Mucosa of stomach (tissue), 1 donor: ENCODE measurements at regions not wholly inside any gene's neighbourhood (a gene's known extent, or its start where the extent isn't known, plus 50 kb on each side); places are given as distances from the start of the nearest gene placed in this dataset.

Experiments used
- H3K27me3 ChIP-seq: one replicate; pipeline ENCODE4 v1.7.0; 2013; ENCODE audit warnings: mild to moderate bottlenecking, low read length; ENCODE audit not compliant: control insufficient read depth, insufficient read depth
- H3K36me3 ChIP-seq: one replicate; pipeline ENCODE4 v1.7.0; 2013; ENCODE audit warnings: low read length; ENCODE audit not compliant: control insufficient read depth, insufficient read depth
- H3K4me1 ChIP-seq: one replicate; pipeline ENCODE4 v1.7.0; 2013; ENCODE audit warnings: mild to moderate bottlenecking, low read length; ENCODE audit not compliant: control insufficient read depth, insufficient read depth
- H3K4me3 ChIP-seq: one replicate; pipeline ENCODE4 v1.7.0; 2013; ENCODE audit warnings: low read length
- H3K9ac ChIP-seq: one replicate; pipeline ENCODE4 v1.7.0; 2013; ENCODE audit warnings: mild to moderate bottlenecking, low read length, moderate library complexity
- H3K9me3 ChIP-seq: one replicate; pipeline ENCODE4 v1.7.0; 2013; ENCODE audit warnings: mild to moderate bottlenecking, low read length, moderate library complexity; ENCODE audit not compliant: control insufficient read depth
- donor health status: Pancreatic carcinoma.

- Histone ChIP-seq H3K9ac (no peak overlapping the region), H3K27me3 (no peaks in the 10 kb centered on the region), H3K9me3 (no peaks in the 10 kb centered on the region), H3K4me1 (no peaks in the 10 kb centered on the region), H3K4me3 (no peak overlapping the region), H3K36me3 (no peaks in the 10 kb centered on the region)
Measured at GRCh38 chrX:20742106-20742505, 475.4 kb upstream of the RPS6KA3 start.

- Histone ChIP-seq H3K9ac (no peak overlapping the region), H3K4me1 (no peaks in the 10 kb centered on the region), H3K36me3 (no peaks in the 10 kb centered on the region), H3K9me3 (no peaks in the 10 kb centered on the region), H3K4me3 (no peak overlapping the region), H3K27me3 (no peaks in the 10 kb centered on the region)
Measured at GRCh38 chrX:20740443-20740842, 473.7 kb upstream of the RPS6KA3 start.

GRCh38 chrX:20739038-20739745 lies 472.5 kb upstream of the RPS6KA3 start:
- Histone ChIP-seq H3K4me3 (no peak overlapping the region), H3K27me3 (no peaks in the 10 kb centered on the region)

GRCh38 chrX:20729416-20729815 lies 462.7 kb upstream of the RPS6KA3 start:
- Histone ChIP-seq H3K9me3 (no peaks in the 10 kb centered on the region), H3K9ac (no peak overlapping the region), H3K36me3 (no peaks in the 10 kb centered on the region), H3K4me3 (no peak overlapping the region), H3K4me1 (no peaks in the 10 kb centered on the region), H3K27me3 (no peaks in the 10 kb centered on the region)

More at GRCh38 chrX:20739038-20739745, 472.5 kb upstream of the RPS6KA3 start:
- H3K9me3 ChIP-seq = no peaks in the 10 kb centered on the region
- no peaks in the 10 kb centered on the region for H3K4me1 ChIP-seq
- no peaks in the 10 kb centered on the region for H3K36me3 ChIP-seq
- H3K9ac ChIP-seq = no peak overlapping the region

- Histone ChIP-seq H3K4me3 (no peak overlapping the region), H3K9ac (no peak overlapping the region), H3K36me3 (no peaks in the 10 kb centered on the region), H3K4me1 (no peaks in the 10 kb centered on the region), H3K27me3 (no peaks in the 10 kb centered on the region), H3K9me3 (no peaks in the 10 kb centered on the region)
Measured at GRCh38 chrX:20727447-20727846, 460.7 kb upstream of the RPS6KA3 start.

- no peaks in the 10 kb centered on the region for H3K27me3 ChIP-seq
- H3K4me1 ChIP-seq = no peaks in the 10 kb centered on the region
- H3K4me3 ChIP-seq = no peak overlapping the region
- no peak overlapping the region for H3K9ac ChIP-seq
- no peaks in the 10 kb centered on the region for H3K9me3 ChIP-seq
- no peaks in the 10 kb centered on the region for H3K36me3 ChIP-seq
Measured at GRCh38 chrX:20720954-20721626, 454.4 kb upstream of the RPS6KA3 start.

GRCh38 chrX:20718592-20719380 lies 452.1 kb upstream of the RPS6KA3 start:
- H3K9ac ChIP-seq = no peak overlapping the region
- H3K27me3 ChIP-seq = no peaks in the 10 kb centered on the region
- no peaks in the 10 kb centered on the region for H3K36me3 ChIP-seq
- H3K9me3 ChIP-seq = no peaks in the 10 kb centered on the region
- H3K4me1 ChIP-seq = no peaks in the 10 kb centered on the region
- H3K4me3 ChIP-seq = no peak overlapping the region

- no peaks in the 10 kb centered on the region for H3K4me1 ChIP-seq
- no peaks in the 10 kb centered on the region for H3K27me3 ChIP-seq
- H3K4me3 ChIP-seq = no peak overlapping the region
- no peak overlapping the region for H3K9ac ChIP-seq
- no peaks in the 10 kb centered on the region for H3K36me3 ChIP-seq
- H3K9me3 ChIP-seq = no peaks in the 10 kb centered on the region
Measured at GRCh38 chrX:20715176-20715575, 448.5 kb upstream of the RPS6KA3 start.

- Histone ChIP-seq H3K4me3 (no peak overlapping the region), H3K9ac (no peak overlapping the region), H3K36me3 (no peaks in the 10 kb centered on the region), H3K27me3 (no peaks in the 10 kb centered on the region), H3K4me1 (no peaks in the 10 kb centered on the region), H3K9me3 (no peaks in the 10 kb centered on the region)
Measured at GRCh38 chrX:20712811-20713210, 446.1 kb upstream of the RPS6KA3 start.

GRCh38 chrX:20711366-20711765 lies 444.7 kb upstream of the RPS6KA3 start:
- H3K27me3 ChIP-seq = no peaks in the 10 kb centered on the region
- no peak overlapping the region for H3K9ac ChIP-seq
- no peaks in the 10 kb centered on the region for H3K36me3 ChIP-seq
- H3K4me1 ChIP-seq = no peaks in the 10 kb centered on the region
- no peaks in the 10 kb centered on the region for H3K9me3 ChIP-seq
- no peak overlapping the region for H3K4me3 ChIP-seq

GRCh38 chrX:20693078-20693477 lies 426.4 kb upstream of the RPS6KA3 start:
- Histone ChIP-seq H3K4me1 (no peaks in the 10 kb centered on the region), H3K9ac (no peak overlapping the region), H3K36me3 (no peaks in the 10 kb centered on the region), H3K4me3 (no peak overlapping the region), H3K9me3 (no peaks in the 10 kb centered on the region), H3K27me3 (no peaks in the 10 kb centered on the region)

GRCh38 chrX:20686256-20686655 lies 419.5 kb upstream of the RPS6KA3 start:
- Histone ChIP-seq H3K27me3 (no peaks in the 10 kb centered on the region), H3K9ac (no peak overlapping the region), H3K4me1 (no peaks in the 10 kb centered on the region), H3K9me3 (no peaks in the 10 kb centered on the region), H3K36me3 (no peaks in the 10 kb centered on the region), H3K4me3 (no peak overlapping the region)
